ENCODE measurements at regions not wholly inside any gene's neighbourhood (a gene's known extent, or its start where the extent isn't known, plus 50 kb on each side); places are given as distances from the start of the nearest gene placed in this dataset.

DNA sequence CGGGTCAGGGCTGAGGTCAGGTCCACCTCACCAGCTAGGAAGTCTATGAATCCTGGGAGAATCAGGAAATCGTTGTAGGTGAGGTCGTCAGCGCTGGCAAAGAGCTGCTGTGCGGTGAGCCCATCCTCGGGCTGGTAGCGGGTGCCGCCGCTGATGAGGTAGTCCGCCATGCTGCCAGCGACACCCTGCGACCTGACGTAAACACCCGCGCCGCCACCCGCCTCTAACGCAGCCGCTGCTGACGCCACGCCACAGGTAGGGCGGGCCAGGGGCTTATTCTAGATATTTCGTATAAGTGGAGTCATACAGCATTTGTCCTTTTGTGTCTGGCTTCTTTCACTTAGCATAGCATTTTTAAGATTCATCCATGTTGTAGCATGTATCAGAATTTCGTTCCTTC is 220.2 kb upstream of the ATP6AP2 start:
- TF ChIP-seq CTCF (IDR thresholded peaks at IDR 0.05) (no peak), POLR2A (IDR thresholded peaks at IDR 0.05) (no peak)

Measured in testis (tissue), 2 donors.